Stimulated activated CD4-positive, alpha-beta T cell treated with anti-CD3 and anti-CD28 coated beads, Interleukin-1b, Interleukin-23, amount 100 ng/mL, for 24 hours (primary cell): ENCODE measurements at regions not wholly inside any gene's neighbourhood (a gene's known extent, or its start where the extent isn't known, plus 50 kb on each side); places are given as distances from the start of the nearest gene placed in this dataset.

Source experiments
- DNase-seq, 4 experiments: peaks; one replicate each; pipeline ENCODE4 v3.0.0-alpha.2; 2020; ENCODE audit warnings: low read depth in 4 of 4, low spot score in 1 of 4

DNA sequence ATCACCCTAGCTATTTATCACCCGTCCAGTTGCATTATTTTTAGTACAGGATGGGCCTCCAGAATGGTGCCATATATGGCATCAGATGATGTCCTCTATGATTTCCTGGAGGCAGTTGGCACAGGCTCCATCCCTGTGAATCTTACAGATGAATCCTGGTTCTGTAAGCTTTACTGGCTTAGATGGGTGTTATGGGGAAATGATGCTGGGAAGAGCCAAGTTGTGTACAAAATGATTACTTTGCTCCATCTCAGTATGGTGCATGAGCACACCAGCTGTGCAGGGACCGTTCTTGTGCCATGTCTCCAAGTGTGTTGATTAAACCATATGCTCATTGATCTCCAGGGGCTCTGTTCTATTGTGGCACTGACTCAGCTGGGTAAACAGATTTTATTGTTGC is 755.7 kb downstream of the TLR4 start:
- no peak for DNase-seq

DNA sequence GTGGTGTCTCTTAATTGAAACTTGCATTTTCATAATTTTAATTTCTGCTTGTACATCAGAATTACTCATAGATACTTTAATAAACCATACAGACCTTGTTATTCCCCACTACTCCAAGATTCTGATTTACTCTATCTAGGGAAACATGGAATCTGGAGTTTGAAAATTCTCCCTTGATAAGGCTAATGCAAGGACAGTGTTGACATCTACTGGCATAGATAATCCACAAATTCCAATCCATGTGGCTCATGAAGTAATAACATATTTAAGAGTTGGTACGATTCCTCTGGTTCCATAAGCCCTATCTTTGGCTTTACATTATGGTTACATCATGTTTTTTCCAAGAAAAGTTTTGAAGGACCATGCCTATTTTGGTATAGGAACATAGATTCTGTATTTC is 759.2 kb downstream of the TLR4 start:
- no peak for DNase-seq

DNA sequence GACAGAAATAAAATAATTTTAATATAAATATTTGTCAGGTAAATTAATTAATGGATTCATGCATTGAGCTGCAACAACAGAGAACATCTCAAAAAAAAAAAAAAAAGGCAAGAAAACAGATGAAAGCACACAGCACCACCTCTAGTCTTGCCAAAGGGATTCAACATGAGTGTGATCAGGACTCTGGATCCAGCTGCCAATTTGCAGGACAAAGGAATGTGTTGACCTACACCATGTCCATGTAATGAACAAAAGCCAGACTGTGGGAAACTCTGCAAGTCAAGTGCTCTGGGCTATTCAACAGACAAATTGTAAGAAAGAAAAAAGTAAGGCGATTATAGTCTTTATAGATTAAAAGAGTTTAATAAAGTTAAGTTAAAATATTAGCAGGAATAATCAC is 769.3 kb downstream of the TLR4 start:
- no peak for DNase-seq

GRCh38 chr9:118478752-118479151 is 774.5 kb downstream of the TLR4 start:
- no peak for DNase-seq

DNA sequence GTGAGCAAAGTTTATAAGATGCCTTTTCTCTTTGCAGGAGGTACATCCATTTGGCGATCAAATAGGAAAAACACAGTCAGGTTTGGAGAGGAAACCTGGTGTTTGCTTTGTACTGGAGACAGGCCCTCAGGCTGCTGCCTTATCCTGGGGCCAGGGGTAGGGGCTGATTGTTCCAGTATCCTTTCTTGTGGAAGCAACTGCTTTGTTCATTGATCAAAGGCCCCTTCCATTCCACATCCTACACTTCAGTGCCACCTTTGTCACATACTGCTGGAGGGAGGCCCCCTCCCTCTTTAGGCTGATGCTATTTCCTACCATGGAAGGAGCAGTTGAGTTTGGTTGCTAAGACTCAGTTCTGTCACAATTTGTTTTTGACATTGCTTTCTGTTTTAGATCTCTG is 778.1 kb downstream of the TLR4 start:
- DNase-seq, result no peak

DNA sequence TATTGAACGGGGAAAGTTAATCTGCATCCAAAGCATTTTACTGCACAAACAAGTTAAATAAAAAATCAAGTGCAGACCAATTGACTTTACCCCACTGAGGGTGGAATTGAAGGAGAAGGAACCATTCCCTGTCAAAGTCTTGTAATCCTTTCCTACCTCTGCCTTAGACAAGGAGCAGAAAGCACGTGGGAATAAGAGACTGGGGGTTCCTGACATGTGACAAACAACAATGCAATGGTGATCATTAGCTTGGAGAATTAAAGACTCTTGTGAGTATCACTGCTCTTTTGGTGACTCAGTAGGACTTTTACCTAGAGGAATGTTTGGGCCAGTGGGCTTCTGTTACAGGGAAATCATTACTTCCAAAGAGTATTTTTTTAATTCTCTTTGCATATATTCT is 779.5 kb downstream of the TLR4 start:
- DNase-seq, result no peak

GRCh38 chr9:118503236-118503635 is 799.0 kb downstream of the TLR4 start:
- no peak for DNase-seq

DNA sequence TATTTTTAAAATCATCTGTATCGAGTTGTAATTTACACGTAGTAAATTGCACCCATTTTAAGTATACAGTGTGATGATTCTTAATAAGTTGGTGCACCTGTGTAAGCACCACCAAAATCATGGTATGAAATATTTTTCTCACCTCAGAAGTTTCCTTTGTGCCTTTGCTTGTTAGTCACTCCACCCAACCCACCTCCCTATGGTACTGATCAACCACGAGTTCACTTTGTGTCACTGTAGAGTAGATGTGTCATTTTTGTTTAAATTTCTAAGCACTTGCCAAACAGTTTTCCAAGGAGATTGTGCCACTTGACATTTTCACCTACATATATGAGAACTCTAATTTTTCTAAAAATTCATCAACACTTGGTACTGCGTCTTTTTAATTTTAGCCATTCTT is 806.5 kb downstream of the TLR4 start:
- DNase-seq, result no peak

DNA sequence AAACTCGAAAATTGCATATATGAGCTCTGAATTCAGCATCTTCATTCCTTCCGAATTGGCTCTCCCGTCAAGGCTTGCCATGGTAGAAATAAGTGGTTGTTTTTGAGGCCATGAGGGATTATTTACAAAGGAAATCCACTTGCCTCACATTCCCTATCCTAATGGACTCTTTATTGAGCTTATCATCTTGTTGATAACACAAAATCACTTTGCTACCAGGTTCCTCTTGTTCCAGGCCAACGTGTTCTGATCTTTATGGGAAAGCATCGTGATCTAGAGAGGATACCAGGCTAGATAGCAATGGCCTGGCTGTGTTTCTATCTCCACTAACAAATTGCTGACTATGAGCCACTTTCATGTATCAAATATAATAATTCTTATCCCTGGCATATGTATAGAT is 811.7 kb downstream of the TLR4 start:
- DNase-seq, result no peak

- DNase-seq, result no peak
Observed at GRCh38 chr9:118521261-118521660, 817.1 kb downstream of the TLR4 start.

- DNase-seq, result no peak
Observed at GRCh38 chr9:118522093-118523028, 818.2 kb downstream of the TLR4 start.

GRCh38 chr9:118527261-118527660 is 823.1 kb downstream of the TLR4 start:
- DNase-seq, result no peak

DNA sequence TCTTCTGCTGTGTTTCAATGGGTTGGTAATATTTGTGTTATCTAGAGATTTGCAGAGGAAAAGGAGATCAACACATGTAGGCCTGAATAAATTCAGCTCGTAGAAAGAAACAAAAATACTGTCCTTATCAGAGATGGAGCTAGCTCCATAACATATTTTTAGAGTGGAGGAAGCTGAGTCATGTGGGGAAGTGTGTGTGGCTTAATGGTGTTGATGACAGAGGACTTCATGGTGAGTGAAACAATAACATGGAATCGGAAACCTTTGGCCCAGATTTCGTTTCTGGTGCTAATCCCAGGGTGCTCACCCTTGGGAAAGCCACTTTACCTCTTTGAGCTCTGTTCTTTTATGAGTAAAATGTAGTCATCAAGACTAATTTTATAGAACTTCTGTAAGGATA is 825.0 kb downstream of the TLR4 start:
- DNase-seq, result no peak

- DNase-seq, result no peak
Observed at GRCh38 chr9:118529624-118530214, 825.5 kb downstream of the TLR4 start.

DNA sequence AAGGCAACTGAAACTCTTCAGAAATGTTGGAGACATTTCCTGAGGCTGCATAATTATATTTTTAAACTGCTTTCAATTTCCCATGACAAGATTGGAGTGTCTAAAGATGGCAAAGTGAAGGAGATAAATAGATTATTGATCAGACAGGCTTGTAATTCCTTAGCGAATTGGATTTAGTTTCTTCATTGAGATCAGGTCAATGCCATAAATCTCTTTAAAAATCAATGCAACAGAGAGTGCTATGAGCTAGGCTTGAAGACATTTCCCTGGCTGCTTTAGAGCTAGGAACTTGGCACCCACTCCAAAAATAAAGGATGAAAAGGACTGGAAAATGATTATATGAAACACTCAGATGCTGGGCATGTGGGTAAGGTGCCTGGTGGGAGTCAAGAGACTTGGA is 828.4 kb downstream of the TLR4 start:
- no peak for DNase-seq

DNA sequence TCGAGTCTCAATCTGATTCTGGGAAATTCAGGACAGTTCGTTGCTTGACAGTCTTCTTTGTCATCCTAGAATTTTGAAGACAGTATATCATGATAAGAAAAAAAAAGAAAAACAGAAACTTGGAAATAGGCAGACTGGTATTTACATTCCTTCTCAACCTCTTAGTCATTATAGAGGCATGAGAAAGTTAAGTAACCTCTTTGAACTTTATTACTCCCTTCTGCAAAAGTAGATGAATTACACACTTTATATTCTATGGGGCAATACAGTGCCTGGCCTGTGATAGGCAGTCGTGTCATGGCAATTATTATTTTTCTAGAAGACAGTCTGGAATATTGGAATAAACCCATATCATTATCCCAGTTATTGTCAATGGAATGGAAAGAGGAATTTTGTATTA is 828.9 kb downstream of the TLR4 start:
- DNase-seq, result no peak

GRCh38 chr9:118533850-118534249 is 829.6 kb downstream of the TLR4 start:
- DNase-seq, result no peak

GRCh38 chr9:118536153-118536552 is 832.0 kb downstream of the TLR4 start:
- no peak for DNase-seq

DNA sequence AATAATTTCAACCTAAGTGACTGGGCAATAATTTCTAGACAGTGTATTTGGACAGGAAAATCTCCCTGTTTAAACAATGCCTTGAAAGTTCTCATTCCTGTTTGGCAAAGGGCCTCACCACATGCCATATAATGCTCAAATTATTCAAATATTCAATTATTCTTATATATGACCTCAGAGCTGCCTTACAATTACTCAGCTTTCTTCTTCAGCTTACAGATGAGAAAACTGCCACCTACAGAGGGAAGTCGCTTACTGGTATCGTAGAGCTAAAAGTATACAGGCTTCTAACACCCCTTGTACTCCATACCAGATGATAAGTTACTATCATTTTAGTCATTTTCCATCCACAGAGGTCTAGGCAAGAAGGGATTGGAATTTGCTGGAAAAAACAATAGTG is 830.3 kb downstream of the BRINP1 start:
- DNase-seq, result no peak

DNA sequence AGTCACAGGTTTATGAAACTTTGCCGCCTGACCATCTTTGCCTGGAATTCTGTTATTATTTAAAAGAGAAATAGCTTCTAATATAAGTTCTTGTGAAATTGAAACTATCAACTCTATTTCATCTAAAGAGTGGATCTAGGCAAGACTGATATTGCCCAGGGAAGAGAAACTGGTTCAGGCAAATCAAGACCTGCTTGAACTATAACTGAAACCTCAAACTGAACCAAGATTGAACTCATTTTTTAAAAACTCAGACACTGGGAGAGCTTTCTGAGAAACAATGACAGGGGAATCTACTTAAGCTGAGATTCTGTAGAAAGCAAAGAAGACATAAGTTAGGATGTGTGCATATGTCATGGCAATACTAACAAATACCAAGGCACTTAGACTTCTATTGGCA is 815.8 kb downstream of the BRINP1 start:
- DNase-seq, result no peak

- DNase-seq, result no peak
Observed at GRCh38 chr9:118554987-118555386, 814.2 kb downstream of the BRINP1 start.

GRCh38 chr9:118558026-118558425 is 811.2 kb downstream of the BRINP1 start:
- no peak for DNase-seq

DNA sequence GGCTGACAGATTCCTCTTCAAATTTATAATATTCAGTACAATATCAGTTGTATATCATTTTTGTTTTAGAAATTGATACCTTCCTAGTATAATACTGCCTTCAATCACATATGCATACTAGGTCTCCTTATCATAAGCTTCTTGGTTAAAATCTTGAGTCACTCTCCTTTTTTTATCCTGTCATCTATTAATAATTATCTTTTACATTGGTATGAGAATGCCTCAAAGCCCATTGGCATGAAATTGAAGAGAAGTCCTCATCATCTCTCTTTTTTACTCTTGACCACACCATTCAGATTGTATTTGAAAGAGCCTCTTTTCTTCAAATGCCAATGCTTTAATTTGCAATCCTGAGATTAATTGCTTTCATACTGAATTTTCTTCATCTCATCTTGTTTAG is 810.3 kb downstream of the BRINP1 start:
- no peak for DNase-seq
